Panc1 (cell line): ENCODE measurements at regions not wholly inside any gene's neighbourhood (a gene's known extent, or its start where the extent isn't known, plus 50 kb on each side); places are given as distances from the start of the nearest gene placed in this dataset.

Experiments
- ATAC-seq: fragments of 200-7000 bp; cut with Tn5 transposase; 2 replicates; pipeline ENCODE4 v1.9.1; 2020; ENCODE audit warnings: mild to moderate bottlenecking, moderate library complexity
- BruUV-seq: library from RNA; stranded (reverse); fragments of 400-500 nt; replicated peaks from 2 replicates; lab custom pipeline; 2021; lab: Mats Ljungman, UMichigan
- CTCF ChIA-PET: fragments of 300-600 bp; sonication (Branson Sonifier 250); formaldehyde crosslinking; loops from one replicate; lab custom pipeline; 2022; ENCODE audit warnings: antibody characterized with exemption; lab: Charles Lee
- POLR2A ChIA-PET: fragments of 300-600 bp; sonication (Branson Sonifier 250); formaldehyde crosslinking; loops from one replicate; lab custom pipeline; 2022; ENCODE audit warnings: antibody characterized with exemption; lab: Charles Lee
- DNase-seq: peaks from one replicate; pipeline ENCODE4 v3.0.0-alpha.2; 2010; ENCODE audit warnings: low read depth, low spot score
- H3K27ac ChIP-seq: 2 replicates; pipeline ENCODE4 v1.5.1; 2011; ENCODE audit warnings: mild to moderate bottlenecking, low read length, inconsistent platforms
- H3K27me3 ChIP-seq: fragments of 200-500 bp; sonication (Bioruptor generic); 2 replicates; pipeline ENCODE4 v1.6.0; 2014; ENCODE audit warnings: low read length, inconsistent platforms; ENCODE audit not compliant: control insufficient read depth, insufficient read depth
- H3K36me3 ChIP-seq: fragments of 200-500 bp; sonication (Bioruptor generic); 2 replicates; pipeline ENCODE4 v1.5.1; 2014; ENCODE audit warnings: inconsistent platforms, mild to moderate bottlenecking, low read length, moderate library complexity; ENCODE audit not compliant: control insufficient read depth, insufficient read depth
- H3K4me1 ChIP-seq: 2 replicates; pipeline ENCODE4 v1.5.1; 2011; ENCODE audit warnings: inconsistent platforms, mild to moderate bottlenecking, low read length, moderate library complexity; ENCODE audit not compliant: control insufficient read depth, insufficient read depth
- H3K4me3 ChIP-seq, 2 experiments: 2 replicates each; pipeline ENCODE4 v1.5.1; 2011 to 2012; ENCODE audit warnings: low read depth in 2 of 2, low read length in 2 of 2, mild to moderate bottlenecking in 2 of 2, inconsistent platforms in 1 of 2, moderate library complexity in 1 of 2
- H3K9me3 ChIP-seq: fragments of 200-500 bp; sonication (Bioruptor generic); 2 replicates; pipeline ENCODE4 v1.5.1; 2014; ENCODE audit warnings: low read depth, mild to moderate bottlenecking, inconsistent platforms, low read length, moderate library complexity; ENCODE audit not compliant: control insufficient read depth, insufficient read depth
- CTCF ChIP-seq: fragments of 450-650 bp; IDR thresholded peaks from 2 replicates; pipeline ENCODE4 v1.5.1; 2017; ENCODE audit warnings: mild to moderate bottlenecking
- POLR2AphosphoS5 ChIP-seq: IDR thresholded peaks from 2 replicates; pipeline ENCODE4 v1.6.1; 2012; ENCODE audit warnings: mild to moderate bottlenecking, low read depth, low read length, moderate library complexity
- REST ChIP-seq, 2 experiments: IDR thresholded peaks; 2 replicates each; pipeline ENCODE4 v1.6.1; 2011 to 2012; ENCODE audit warnings: low read depth in 2 of 2, control low read depth in 1 of 2, low read length in 1 of 2, mild to moderate bottlenecking in 1 of 2, moderate library complexity in 1 of 2; ENCODE audit not compliant: insufficient read depth in 1 of 2
- SIN3A ChIP-seq: IDR thresholded peaks from 2 replicates; pipeline ENCODE4 v1.6.1; 2012; ENCODE audit warnings: low read depth, mild to moderate bottlenecking, low read length, moderate library complexity, borderline replicate concordance; ENCODE audit not compliant: insufficient read depth
- TCF7L2 ChIP-seq: IDR thresholded peaks from 2 replicates; pipeline ENCODE4 v1.6.1; 2011; ENCODE audit warnings: mild to moderate bottlenecking, low read depth, low read length, inconsistent platforms
- in situ Hi-C: cut with HindIII; loops from 2 replicates; pipeline ENCODE4 v1.10.0; 2016; ENCODE audit warnings: low sequenced_read_pairs, low pct_unique_long_range_greater_than_20kb
- intact Hi-C: fragments of 100-400 bp; cut with micrococcal nuclease; formaldehyde crosslinking; loops from one replicate; pipeline ENCODE4 v1.10.0; 2022; ENCODE audit not compliant: unreplicated experiment

- H3K9me3 ChIP-seq = no peaks in the 10 kb centered on the region
- in situ Hi-C loops = no loop called here
- TF ChIP-seq TCF7L2 (no peak), CTCF (no peak), SIN3A (no peak), POLR2AphosphoS5 (no peak), REST (IDR thresholded peaks at IDR 0.05; ENCODE audit: insufficient read depth in 1 of 2, low read depth in 2 of 2, low read length in 1 of 2) (no peak)
- ATAC-seq (no peak), DNase-seq (no peak)
- ChIA-PET POLR2A (no interaction called here), CTCF (no interaction called here)
- H3K36me3 ChIP-seq = no peaks in the 10 kb centered on the region
- intact Hi-C loops = no loop called here
- H3K27ac ChIP-seq = no peak overlapping the region
- BruUV-seq = no TSS peak
- no peaks in the 10 kb centered on the region for H3K4me1 ChIP-seq
- no peaks in the 10 kb centered on the region for H3K27me3 ChIP-seq
- no peak overlapping the region for H3K4me3 ChIP-seq
These were observed 518.0 kb downstream of the ADCYAP1 start for GRCh38 chr18:1422634-1423033.

- no peak overlapping the region for H3K4me3 ChIP-seq
- CTCF ChIA-PET = no interaction called here
- intact Hi-C loops = no loop called here
- no peak for TF ChIP-seq CTCF
- no peak for TF ChIP-seq TCF7L2
- no peak for TF ChIP-seq POLR2AphosphoS5
- no peak for TF ChIP-seq SIN3A
- TF ChIP-seq REST (IDR thresholded peaks at IDR 0.05; ENCODE audit: insufficient read depth in 1 of 2, low read depth in 2 of 2, low read length in 1 of 2) = no peak
- POLR2A ChIA-PET = no interaction called here
- BruUV-seq = no TSS peak
- H3K4me1 ChIP-seq = no peaks in the 10 kb centered on the region
- in situ Hi-C loops = no loop called here
- H3K9me3 ChIP-seq = no peaks in the 10 kb centered on the region
- no peak overlapping the region for H3K27ac ChIP-seq
- no peak for DNase-seq
- no peaks in the 10 kb centered on the region for H3K36me3 ChIP-seq
- H3K27me3 ChIP-seq = no peaks in the 10 kb centered on the region
- no peak for ATAC-seq
These were observed 521.0 kb downstream of the ADCYAP1 start for GRCh38 chr18:1425679-1426078.
